Gastrocnemius medialis (tissue), 4 donors: ENCODE measurements at regions not wholly inside any gene's neighbourhood (a gene's known extent, or its start where the extent isn't known, plus 50 kb on each side); places are given as distances from the start of the nearest gene placed in this dataset.
"Not testable (repeated sequence)": the region's sequence is repeated elsewhere in the genome, so short reads cannot be mapped to it uniquely, and the experiment has no call there.

ENCODE experiments used
- CTCF ChIP-seq, 5 experiments: fragments of 450-650 bp in 3 of 5; fragments of 200-600 bp in 2 of 5; sonication (generic) in 2 of 5; IDR thresholded peaks in 4 of 5; conservative IDR thresholded peaks in 1 of 5; 1 replicate in 4 of 5; 2 replicates in 1 of 5; pipeline ENCODE4 v1.5.1; 2016 to 2019; ENCODE audit warnings: antibody characterized with exemption in 5 of 5, mild to moderate bottlenecking in 3 of 5, moderate library complexity in 3 of 5
- POLR2A ChIP-seq, 2 donors: fragments of 450-650 bp; IDR thresholded peaks; one replicate each; pipeline ENCODE4 v1.6.1; 2017; ENCODE audit warnings: antibody characterized with exemption in 2 of 2, mild to moderate bottlenecking in 2 of 2, moderate library complexity in 2 of 2

- not testable (repeated sequence) for TF ChIP-seq CTCF (IDR thresholded peaks at IDR 0.05 in 4 of 5, conservative IDR thresholded peaks at IDR 0.05 in 1 of 5); POLR2A (IDR thresholded peaks at IDR 0.05)
These were observed 449.6 kb downstream of the ANKRD30B start for GRCh38 chr18:15197338-15198115.
